H9 (cell line): ENCODE measurements at regions not wholly inside any gene's neighbourhood (a gene's known extent, or its start where the extent isn't known, plus 50 kb on each side); places are given as distances from the start of the nearest gene placed in this dataset.

Experiments used
- DNase-seq: peaks from one replicate; pipeline ENCODE4 v3.0.0-alpha.2; 2017
- H2AFZ ChIP-seq: one replicate; pipeline ENCODE4 v1.6.1; 2013; ENCODE audit warnings: mild to moderate bottlenecking, low read length, control low read depth, moderate library complexity
- H2AK5ac ChIP-seq: 2 replicates; pipeline ENCODE4 v1.6.1; 2013; ENCODE audit warnings: low read length, control low read depth, mixed read lengths; ENCODE audit not compliant: insufficient read length
- H2BK120ac ChIP-seq: one replicate; pipeline ENCODE4 v1.6.1; 2013; ENCODE audit warnings: low read depth, mild to moderate bottlenecking, low read length, control low read depth, inconsistent platforms; ENCODE audit not compliant: poor library complexity, severe bottlenecking
- H2BK12ac ChIP-seq: 2 replicates; pipeline ENCODE4 v1.6.1; 2013; ENCODE audit warnings: low read length, control low read depth, mixed read lengths, low read depth; ENCODE audit not compliant: insufficient read length
- H2BK15ac ChIP-seq: 2 replicates; pipeline ENCODE4 v1.6.1; 2013; ENCODE audit warnings: low read depth, low read length, control low read depth
- H2BK20ac ChIP-seq: one replicate; pipeline ENCODE4 v1.6.1; 2013; ENCODE audit warnings: low read depth, mild to moderate bottlenecking, low read length, control low read depth, inconsistent platforms; ENCODE audit not compliant: poor library complexity, severe bottlenecking
- H2BK5ac ChIP-seq: 2 replicates; pipeline ENCODE4 v1.6.1; 2013; ENCODE audit warnings: low read length, control low read depth, mixed read lengths; ENCODE audit not compliant: insufficient read length
- H3K14ac ChIP-seq: 2 replicates; pipeline ENCODE4 v1.6.1; 2013; ENCODE audit warnings: low read length, control low read depth; ENCODE audit not compliant: insufficient read depth
- H3K18ac ChIP-seq: 2 replicates; pipeline ENCODE4 v1.6.1; 2013; ENCODE audit warnings: low read depth, mild to moderate bottlenecking, mixed read lengths, low read length, control low read depth; ENCODE audit not compliant: insufficient read length
- H3K23ac ChIP-seq: 2 replicates; pipeline ENCODE4 v1.6.1; 2013; ENCODE audit warnings: low read length, control low read depth, mixed read lengths, low read depth; ENCODE audit not compliant: insufficient read length
- H3K23me2 ChIP-seq: 2 replicates; pipeline ENCODE4 v1.6.1; 2013; ENCODE audit warnings: low read depth, mild to moderate bottlenecking, mixed read lengths, low read length, control low read depth; ENCODE audit not compliant: insufficient read length, poor library complexity, severe bottlenecking
- H3K27ac ChIP-seq: 2 replicates; pipeline ENCODE4 v1.5.1; 2013; ENCODE audit warnings: low read length, control low read depth, mixed read lengths, low read depth; ENCODE audit not compliant: insufficient read length
- H3K27me3 ChIP-seq: 2 replicates; pipeline ENCODE4 v1.6.1; 2013; ENCODE audit warnings: low read length, control low read depth, inconsistent platforms; ENCODE audit not compliant: insufficient read depth
- H3K4ac ChIP-seq: 2 replicates; pipeline ENCODE4 v1.6.1; 2013; ENCODE audit warnings: low read depth, mild to moderate bottlenecking, control low read depth, inconsistent platforms, low read length, moderate library complexity
- H3K4me1 ChIP-seq: 2 replicates; pipeline ENCODE4 v1.6.1; 2013; ENCODE audit warnings: low read length, control low read depth, inconsistent platforms; ENCODE audit not compliant: insufficient read depth
- H3K4me2 ChIP-seq: 2 replicates; pipeline ENCODE4 v1.6.1; 2013; ENCODE audit warnings: low read length, control low read depth, mixed read lengths; ENCODE audit not compliant: insufficient read length, insufficient read depth
- H3K56ac ChIP-seq: 2 replicates; pipeline ENCODE4 v1.6.1; 2013; ENCODE audit warnings: low read depth, mild to moderate bottlenecking, mixed read lengths, low read length, control low read depth; ENCODE audit not compliant: insufficient read length
- H3K79me1 ChIP-seq: 2 replicates; pipeline ENCODE4 v1.6.1; 2013; ENCODE audit warnings: low read depth, mild to moderate bottlenecking, moderate library complexity, low read length, control low read depth, inconsistent platforms; ENCODE audit not compliant: insufficient read depth, poor library complexity, severe bottlenecking
- H3K79me2 ChIP-seq: 2 replicates; pipeline ENCODE4 v1.6.1; 2013; ENCODE audit warnings: low read length, control low read depth, inconsistent platforms; ENCODE audit not compliant: insufficient read depth
- H3K9ac ChIP-seq: 2 replicates; pipeline ENCODE4 v1.6.1; 2013; ENCODE audit warnings: low read length, control low read depth, mixed read lengths; ENCODE audit not compliant: insufficient read length; ENCODE audit errors: extremely low read depth
- H3K9me3 ChIP-seq: one replicate; pipeline ENCODE4 v1.6.1; 2013; ENCODE audit warnings: low read depth, low read length, inconsistent platforms; ENCODE audit not compliant: control insufficient read depth
- H3T11ph ChIP-seq: one replicate; pipeline ENCODE4 v1.6.1; 2013; ENCODE audit warnings: mild to moderate bottlenecking, low read length, control low read depth, inconsistent platforms
- H4K20me1 ChIP-seq: one replicate; pipeline ENCODE4 v1.6.1; 2013; ENCODE audit not compliant: control insufficient read depth, insufficient read length, insufficient read depth
- H4K5ac ChIP-seq: 2 replicates; pipeline ENCODE4 v1.6.1; 2013; ENCODE audit warnings: low read depth, mild to moderate bottlenecking, mixed read lengths, low read length, control low read depth; ENCODE audit not compliant: insufficient read length
- H4K8ac ChIP-seq: replicated peaks from 2 replicates; pipeline ENCODE4 v1.6.1; 2013; ENCODE audit warnings: low read length, control low read depth, mixed read lengths, low read depth; ENCODE audit not compliant: insufficient read length
- H4K91ac ChIP-seq: 2 replicates; pipeline ENCODE4 v1.6.1; 2013; ENCODE audit warnings: low read depth, mild to moderate bottlenecking, moderate library complexity, mixed read lengths, low read length, control low read depth; ENCODE audit not compliant: insufficient read length
- H3K27ac Mint-ChIP-seq, 3 experiments: 2 replicates in 2 of 3; 3 replicates in 1 of 3; pipeline ENCODE4 v1.8.0; 2020 to 2021; ENCODE audit warnings: mixed read lengths in 3 of 3, mild to moderate bottlenecking in 1 of 3, moderate library complexity in 1 of 3
- H3K27me3 Mint-ChIP-seq: 2 replicates; pipeline ENCODE4 v1.8.0; 2021; ENCODE audit warnings: low read depth, mild to moderate bottlenecking, moderate library complexity, mixed read lengths
- H3K36me3 Mint-ChIP-seq, 3 experiments: 2 replicates in 2 of 3; 3 replicates in 1 of 3; pipeline ENCODE4 v1.8.0; 2020 to 2021; ENCODE audit warnings: low read depth in 3 of 3, mixed read lengths in 3 of 3; ENCODE audit not compliant: insufficient read depth in 1 of 3
- H3K4me1 Mint-ChIP-seq, 2 experiments: 2 replicates each; pipeline ENCODE4 v1.8.0; 2020; ENCODE audit warnings: mixed read lengths in 2 of 2
- H3K4me3 Mint-ChIP-seq, 2 experiments: 2 replicates in 1 of 2; 3 replicates in 1 of 2; pipeline ENCODE4 v1.8.0; 2020 to 2021; ENCODE audit warnings: mild to moderate bottlenecking in 2 of 2, mixed read lengths in 2 of 2, moderate library complexity in 1 of 2
- H3K9me3 Mint-ChIP-seq, 2 experiments: 2 replicates in 1 of 2; 3 replicates in 1 of 2; pipeline ENCODE4 v1.8.0; 2020; ENCODE audit warnings: mild to moderate bottlenecking in 2 of 2, mixed read lengths in 2 of 2, moderate library complexity in 1 of 2
- CTCF ChIP-seq: fragments of 200-600 bp; sonication (generic); conservative IDR thresholded peaks from 3 replicates; pipeline ENCODE4 v1.8.0; 2021; ENCODE audit warnings: antibody characterized with exemption, mild to moderate bottlenecking
- WGBS: extraction: QIAGEN DNeasy Blood & Tissue Kit; methylation state at CpG from one replicate; pipeline ENCODE4 v1.1.7; 2013; ENCODE audit warnings: missing lambda C conversion rate, low lambda C conversion rate, mixed read lengths; ENCODE audit not compliant: insufficient read length; ENCODE audit errors: extremely low coverage; 5-methylcytosine and 5-hydroxymethylcytosine counted together

DNA sequence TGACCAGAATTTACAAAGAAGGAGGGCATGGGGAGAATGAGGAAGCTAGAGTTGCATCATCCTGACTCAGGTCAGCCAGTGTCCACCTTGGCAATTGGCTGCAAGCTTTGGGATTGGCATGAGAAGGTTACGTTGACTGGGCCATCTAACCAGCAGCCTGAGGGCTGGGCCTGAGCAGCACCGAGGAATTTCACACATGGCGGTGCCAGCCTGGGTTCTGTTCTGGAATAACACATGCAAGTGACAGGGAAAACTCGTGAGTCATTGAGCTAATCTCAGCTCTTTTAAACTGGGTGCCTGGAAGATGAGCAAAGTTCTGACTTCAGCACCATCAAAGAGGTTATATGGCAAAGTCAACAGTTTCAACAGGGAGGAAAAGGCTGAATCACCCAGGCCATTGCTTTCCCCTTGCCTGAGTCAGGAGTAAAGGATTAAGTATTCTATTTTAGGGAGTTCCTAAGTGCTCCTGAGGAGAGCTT lies 543.2 kb upstream of the TBX3 start:
- Mint-ChIP-seq H3K27me3 (no peaks in the 10 kb centered on the region; the same call in 1 of the 2 replicates), H3K36me3 (no peaks in the 10 kb centered on the region), H3K4me1 (peaks cover 0 to 2% of the 10 kb centered on the region in 2 experiments; a peak in 1 of 4 replicates), H3K4me3 (no peak overlapping the region), H3K9me3 (no peaks in the 10 kb centered on the region), H3K27ac (no peak overlapping the region; a peak in 1 of 7 replicates)
- no peak overlapping the region for H3K56ac ChIP-seq
- H3K9ac ChIP-seq: no peak overlapping the region
- no peak for TF ChIP-seq CTCF
- H4K5ac ChIP-seq: no peak overlapping the region
- H3K23ac ChIP-seq: no peak overlapping the region
- H4K20me1 ChIP-seq: no peaks in the 10 kb centered on the region
- no peak overlapping the region for H2BK20ac ChIP-seq
- no peaks in the 10 kb centered on the region for H3K9me3 ChIP-seq
- H2BK5ac ChIP-seq: no peak overlapping the region
- H3K27ac ChIP-seq: no peak overlapping the region
- no peaks in the 10 kb centered on the region for H3K23me2 ChIP-seq
- H4K91ac ChIP-seq: no peak overlapping the region
- no peak overlapping the region for H3K14ac ChIP-seq
- H4K8ac ChIP-seq: no peak overlapping the region
- no CpG with 5 or more reads among the region's 4 CpGs for WGBS
- H2AK5ac ChIP-seq: no peak overlapping the region
- H2AFZ ChIP-seq: no peak overlapping the region
- no peak overlapping the region for H2BK120ac ChIP-seq
- no peak overlapping the region for H2BK12ac ChIP-seq
- no peaks in the 10 kb centered on the region for H3K27me3 ChIP-seq
- H2BK15ac ChIP-seq: no peak overlapping the region
- H3T11ph ChIP-seq: no peak overlapping the region
- H3K4ac ChIP-seq: no peak overlapping the region
- no peak overlapping the region for H3K4me2 ChIP-seq
- no peaks in the 10 kb centered on the region for H3K79me1 ChIP-seq
- H3K79me2 ChIP-seq: no peaks in the 10 kb centered on the region
- no peak overlapping the region for H3K18ac ChIP-seq
- no peaks in the 10 kb centered on the region for H3K4me1 ChIP-seq
- no peak for DNase-seq
